PC-3 (cell line): ENCODE measurements at regions not wholly inside any gene's neighbourhood (a gene's known extent, or its start where the extent isn't known, plus 50 kb on each side); places are given as distances from the start of the nearest gene placed in this dataset.
"Not testable (repeated sequence)": the region's sequence is repeated elsewhere in the genome, so short reads cannot be mapped to it uniquely, and the experiment has no call there.

Source experiments
- ATAC-seq: fragments of 200-7000 bp; cut with Tn5 transposase; 2 replicates; pipeline ENCODE4 v1.9.1; 2020; ENCODE audit warnings: mild to moderate bottlenecking, moderate library complexity
- BruUV-seq: library from RNA; stranded (reverse); fragments of 400-500 nt; replicated peaks from 2 replicates; lab custom pipeline; 2021; lab: Mats Ljungman, UMichigan
- CTCF ChIA-PET: fragments of 300-600 bp; sonication (Branson Sonifier 250); formaldehyde crosslinking; loops from one replicate; lab custom pipeline; 2022; ENCODE audit warnings: antibody characterized with exemption; lab: Charles Lee
- POLR2A ChIA-PET: fragments of 300-600 bp; sonication (Branson Sonifier 250); formaldehyde crosslinking; loops from one replicate; lab custom pipeline; 2022; ENCODE audit warnings: antibody characterized with exemption; ENCODE audit not compliant: unreplicated experiment; lab: Charles Lee
- DNase-seq: peaks from one replicate; pipeline ENCODE4 v3.0.0-alpha.2; 2015
- H2AFZ ChIP-seq: fragments of 300-600 bp; sonication (generic); 2 replicates; pipeline ENCODE4 v1.6.0; 2016; ENCODE audit warnings: antibody characterized with exemption, low read length
- H3F3A ChIP-seq: fragments of 300-600 bp; sonication (generic); one replicate; pipeline ENCODE4 v1.6.0; 2017; ENCODE audit warnings: antibody characterized with exemption, low read length, control low read depth, mild to moderate bottlenecking; ENCODE audit not compliant: unreplicated experiment
- H3K27ac ChIP-seq: fragments of 300-600 bp; sonication (generic); 2 replicates; pipeline ENCODE4 v1.5.1; 2016; ENCODE audit warnings: mild to moderate bottlenecking, low read length
- H3K27me3 ChIP-seq: fragments of 300-600 bp; sonication (generic); 2 replicates; pipeline ENCODE4 v1.6.1; 2016; ENCODE audit warnings: low read length, mixed read lengths
- H3K36me3 ChIP-seq: fragments of 300-600 bp; sonication (generic); 2 replicates; pipeline ENCODE4 v1.6.1; 2016; ENCODE audit warnings: low read depth, mixed run types, low read length, mixed read lengths
- H3K4me1 ChIP-seq: fragments of 300-600 bp; sonication (generic); 2 replicates; pipeline ENCODE4 v1.5.1; 2016; ENCODE audit warnings: low read length; ENCODE audit not compliant: insufficient read depth
- H3K4me2 ChIP-seq: fragments of 300-600 bp; sonication (generic); 2 replicates; pipeline ENCODE4 v1.6.0; 2016; ENCODE audit warnings: low read length
- H3K4me3 ChIP-seq: fragments of 300-600 bp; sonication (generic); 2 replicates; pipeline ENCODE4 v1.5.1; 2016; ENCODE audit warnings: mild to moderate bottlenecking, low read length, mixed read lengths
- H3K79me2 ChIP-seq: fragments of 300-600 bp; sonication (generic); 2 replicates; pipeline ENCODE4 v1.6.1; 2017; ENCODE audit warnings: low read length, mixed read lengths
- H3K9ac ChIP-seq: fragments of 300-600 bp; sonication (generic); 2 replicates; pipeline ENCODE4 v1.6.0; 2016; ENCODE audit warnings: mild to moderate bottlenecking, low read length
- H3K9me2 ChIP-seq: fragments of 300-600 bp; sonication (generic); replicated peaks from 2 replicates; pipeline ENCODE4 v1.6.1; 2016; ENCODE audit warnings: mixed run types, low read length, mixed read lengths
- H3K9me3 ChIP-seq: fragments of 300-600 bp; sonication (generic); 2 replicates; pipeline ENCODE4 v1.6.1; 2016; ENCODE audit warnings: low read length, mixed read lengths
- H4K20me1 ChIP-seq: fragments of 300-600 bp; sonication (generic); 2 replicates; pipeline ENCODE4 v1.6.1; 2016; ENCODE audit warnings: low read length, mixed read lengths
- CTCF ChIP-seq: fragments of 300-600 bp; sonication (generic); conservative IDR thresholded peaks from 2 replicates; pipeline ENCODE4 v1.5.1; 2017; ENCODE audit warnings: antibody characterized with exemption, low read depth, mild to moderate bottlenecking, low read length
- EZH2 ChIP-seq: fragments of 300-600 bp; sonication (generic); IDR thresholded peaks from one replicate; pipeline ENCODE4 v1.6.1; 2017; ENCODE audit warnings: antibody characterized with exemption, mild to moderate bottlenecking, low read length; ENCODE audit not compliant: unreplicated experiment
- EZH2phosphoT487 ChIP-seq: fragments of 300-600 bp; sonication (generic); IDR thresholded peaks from 2 replicates; pipeline ENCODE4 v1.6.1; 2018; ENCODE audit warnings: mild to moderate bottlenecking, antibody characterized with exemption, low read length, borderline replicate concordance
- intact Hi-C: fragments of 100-400 bp; cut with micrococcal nuclease; formaldehyde crosslinking; loops from 2 replicates; pipeline ENCODE4 v1.9.0; 2023

- TF ChIP-seq CTCF (no peak), EZH2 (no peak), EZH2phosphoT487 (no peak)
- Histone ChIP-seq H3K27ac (no peak overlapping the region), H3K9ac (no peak overlapping the region), H4K20me1 (no peaks in the 10 kb centered on the region), H3K4me1 (no peaks in the 10 kb centered on the region), H3K9me2 (no peaks in the 10 kb centered on the region), H3K79me2 (no peaks in the 10 kb centered on the region), H3K36me3 (no peaks in the 10 kb centered on the region), H3K4me3 (no peak overlapping the region), H3K9me3 (no peaks in the 10 kb centered on the region), H3F3A (no peaks in the 10 kb centered on the region), H2AFZ (no peak overlapping the region), H3K27me3 (peaks cover 15% of the 10 kb centered on the region; the same call in 1 of the 2 replicates), H3K4me2 (no peak overlapping the region)
- no TSS peak for BruUV-seq
- ATAC-seq (no peak), DNase-seq (no peak)
- POLR2A ChIA-PET = no interaction called here
- intact Hi-C loops = no loop called here
- CTCF ChIA-PET = no interaction called here
Observed at GRCh38 chr10:42991442-42992098, 85.3 kb upstream of the RET start.

DNA sequence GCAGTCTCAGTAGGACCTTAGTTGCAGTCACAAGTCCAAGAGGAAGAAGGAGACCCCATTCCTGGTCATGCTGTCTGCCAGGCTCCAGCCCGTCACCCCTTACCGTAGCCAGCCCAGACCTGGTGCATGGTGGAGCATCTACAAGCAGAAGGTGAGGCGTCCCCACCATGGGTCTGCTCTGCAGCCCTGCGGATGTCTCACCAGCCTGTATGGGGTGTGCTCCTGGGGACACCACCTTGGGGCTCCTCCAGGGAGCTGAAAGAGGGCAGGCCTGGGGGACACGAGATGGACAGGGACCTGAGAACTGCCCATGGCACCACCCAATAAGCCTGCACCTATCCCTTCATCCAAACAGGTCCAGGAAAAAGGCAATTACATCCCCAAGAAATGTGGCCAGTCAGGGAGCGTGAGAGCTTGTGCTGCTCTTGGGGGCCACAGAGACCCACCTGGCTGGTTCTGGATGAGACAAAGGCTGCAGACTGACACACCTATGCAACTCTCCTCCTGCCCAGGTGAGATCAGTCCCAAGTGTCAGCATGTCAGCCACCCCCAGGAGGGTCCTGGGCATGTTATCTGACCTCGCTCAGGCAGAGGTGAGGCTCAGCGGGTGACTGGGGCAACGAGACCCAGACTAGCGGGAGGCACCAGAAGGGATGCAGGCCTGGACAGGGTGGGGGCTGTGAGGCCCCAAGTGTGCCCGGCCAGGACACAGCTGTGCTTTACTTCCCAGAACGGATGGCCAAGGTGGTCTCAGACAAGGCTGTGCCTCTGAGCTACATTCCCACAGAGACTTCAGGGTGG lies 84.5 kb upstream of the RET start:
- no TSS peak for BruUV-seq
- H3K36me3 ChIP-seq = no peaks in the 10 kb centered on the region
- H3K4me2 ChIP-seq = no peak overlapping the region
- H3K9me2 ChIP-seq = no peaks in the 10 kb centered on the region
- no peaks in the 10 kb centered on the region for H3K4me1 ChIP-seq
- H2AFZ ChIP-seq = no peak overlapping the region
- no peak overlapping the region for H3K4me3 ChIP-seq
- ChIA-PET CTCF (no interaction called here), POLR2A (no interaction called here)
- H4K20me1 ChIP-seq = no peaks in the 10 kb centered on the region
- peaks cover 22% of the 10 kb centered on the region; the same call in 1 of the 2 replicates for H3K27me3 ChIP-seq
- no peak overlapping the region for H3K9ac ChIP-seq
- H3K9me3 ChIP-seq = no peaks in the 10 kb centered on the region
- H3K27ac ChIP-seq = no peak overlapping the region
- TF ChIP-seq EZH2phosphoT487 = no peak
- no peak for TF ChIP-seq CTCF
- no peak for TF ChIP-seq EZH2
- no peak for ATAC-seq
- intact Hi-C loops = no loop called here
- DNase-seq = no peak
- H3F3A ChIP-seq = no peaks in the 10 kb centered on the region
- H3K79me2 ChIP-seq = no peaks in the 10 kb centered on the region

GRCh38 chr10:42992957-42993390 lies 83.9 kb upstream of the RET start:
- Histone ChIP-seq H2AFZ (no peak overlapping the region), H3K27ac (no peak overlapping the region), H4K20me1 (no peaks in the 10 kb centered on the region), H3K4me3 (no peak overlapping the region), H3K4me2 (no peak overlapping the region), H3K36me3 (no peaks in the 10 kb centered on the region), H3K4me1 (no peaks in the 10 kb centered on the region), H3K79me2 (no peaks in the 10 kb centered on the region), H3K27me3 (peaks cover 28% of the 10 kb centered on the region), H3K9me3 (no peaks in the 10 kb centered on the region), H3F3A (no peaks in the 10 kb centered on the region), H3K9ac (no peak overlapping the region), H3K9me2 (no peaks in the 10 kb centered on the region)
- no peak for ATAC-seq
- POLR2A ChIA-PET = no interaction called here
- DNase-seq = no peak
- intact Hi-C loops = no loop called here
- CTCF ChIA-PET = no interaction called here
- BruUV-seq = no TSS peak
- TF ChIP-seq CTCF (no peak), EZH2 (no peak), EZH2phosphoT487 (no peak)

DNA sequence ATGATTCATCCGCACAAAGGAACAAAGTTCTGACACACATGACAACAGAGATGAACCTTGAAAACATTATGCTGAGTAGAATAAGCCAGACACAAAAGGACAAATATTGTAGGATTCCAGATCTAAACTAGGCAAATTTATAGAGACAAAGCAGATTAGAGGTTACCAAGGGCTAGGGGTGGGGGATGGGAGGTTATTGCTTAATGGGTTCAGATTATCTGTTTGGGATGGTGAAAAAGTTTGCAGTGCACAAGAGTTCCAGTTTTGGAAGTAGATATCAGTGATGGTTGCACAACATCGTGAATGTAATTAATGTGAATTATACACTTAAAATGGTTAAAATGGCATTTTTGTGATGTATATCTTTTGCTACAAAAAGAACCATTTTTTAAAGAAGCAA lies 82.0 kb upstream of the RET start:
- POLR2A ChIA-PET, H3K9me2 ChIP-seq, BruUV-seq: not testable (repeated sequence)

More for the DNA sequence above, 82.0 kb upstream of the RET start:
- ATAC-seq, intact Hi-C loops, H3K27ac ChIP-seq, CTCF ChIA-PET, H3F3A ChIP-seq, H2AFZ ChIP-seq, H3K79me2 ChIP-seq, H3K36me3 ChIP-seq, H4K20me1 ChIP-seq, H3K4me3 ChIP-seq, DNase-seq, H3K4me2 ChIP-seq, H3K4me1 ChIP-seq, H3K9me3 ChIP-seq, H3K9ac ChIP-seq: not testable (repeated sequence)
- H3K27me3 ChIP-seq = peaks cover 29% of the 10 kb centered on the region
